Dendritic cell treated with granulocyte-macrophage colony-stimulating factor and Interleukin-4, amounts not matched to agents 40 ng/mL and 50 ng/mL, for 4 days (primary cell): ENCODE measurements at regions not wholly inside any gene's neighbourhood (a gene's known extent, or its start where the extent isn't known, plus 50 kb on each side); places are given as distances from the start of the nearest gene placed in this dataset.
"Not testable (repeated sequence)": the region's sequence is repeated elsewhere in the genome, so short reads cannot be mapped to it uniquely, and the experiment has no call there.

Experiments used
- H3K27ac Mint-ChIP-seq: one replicate; pipeline ENCODE4 v1.8.0; 2022; ENCODE audit warnings: mild to moderate bottlenecking, mixed read lengths
- H3K27me3 Mint-ChIP-seq: one replicate; pipeline ENCODE4 v1.8.0; 2022; ENCODE audit warnings: mild to moderate bottlenecking, mixed read lengths
- H3K36me3 Mint-ChIP-seq: one replicate; pipeline ENCODE4 v1.8.0; 2022; ENCODE audit warnings: low read depth, mixed read lengths
- H3K4me1 Mint-ChIP-seq: one replicate; pipeline ENCODE4 v1.8.0; 2022; ENCODE audit warnings: low read depth, mixed read lengths
- H3K4me3 Mint-ChIP-seq: one replicate; pipeline ENCODE4 v1.8.0; 2022; ENCODE audit warnings: mild to moderate bottlenecking, moderate library complexity, mixed read lengths
- H3K9me3 Mint-ChIP-seq: one replicate; pipeline ENCODE4 v1.8.0; 2022; ENCODE audit warnings: mixed read lengths
- intact Hi-C: fragments of 100-400 bp; cut with micrococcal nuclease; formaldehyde crosslinking; loops from one replicate; pipeline ENCODE4 v1.15.0; 2022

- H3K4me1 Mint-ChIP-seq: no peaks in the 10 kb centered on the region
- no peaks in the 10 kb centered on the region for H3K36me3 Mint-ChIP-seq
- H3K27me3 Mint-ChIP-seq: no peaks in the 10 kb centered on the region
- intact Hi-C loops: no loop called here
- H3K9me3 Mint-ChIP-seq: peaks cover 41% of the 10 kb centered on the region
- no peak overlapping the region for H3K4me3 Mint-ChIP-seq
- no peak overlapping the region for H3K27ac Mint-ChIP-seq
These were observed 117.2 kb upstream of the LRRC3B start for GRCh38 chr3:26505399-26505798.

GRCh38 chr3:26514445-26515029, 108.0 kb upstream of the LRRC3B start:
- H3K9me3 Mint-ChIP-seq: peaks cover 46% of the 10 kb centered on the region
- H3K4me1 Mint-ChIP-seq, intact Hi-C loops, H3K27me3 Mint-ChIP-seq, H3K27ac Mint-ChIP-seq, H3K36me3 Mint-ChIP-seq, H3K4me3 Mint-ChIP-seq: not testable (repeated sequence)

GRCh38 chr3:26515351-26515750, 107.2 kb upstream of the LRRC3B start:
- Mint-ChIP-seq H3K4me3 (no peak overlapping the region), H3K27me3 (no peaks in the 10 kb centered on the region), H3K27ac (no peak overlapping the region), H3K36me3 (no peaks in the 10 kb centered on the region), H3K9me3 (peaks cover 52% of the 10 kb centered on the region), H3K4me1 (no peaks in the 10 kb centered on the region)
- intact Hi-C loops: no loop called here

GRCh38 chr3:26521261-26521660, 101.3 kb upstream of the LRRC3B start:
- peaks cover 87% of the 10 kb centered on the region for H3K9me3 Mint-ChIP-seq
- H3K36me3 Mint-ChIP-seq: no peaks in the 10 kb centered on the region
- intact Hi-C loops: no loop called here
- no peak overlapping the region for H3K27ac Mint-ChIP-seq
- no peaks in the 10 kb centered on the region for H3K4me1 Mint-ChIP-seq
- no peaks in the 10 kb centered on the region for H3K27me3 Mint-ChIP-seq
- H3K4me3 Mint-ChIP-seq: no peak overlapping the region

GRCh38 chr3:26522919-26523318, 99.7 kb upstream of the LRRC3B start:
- no peaks in the 10 kb centered on the region for H3K36me3 Mint-ChIP-seq
- no peaks in the 10 kb centered on the region for H3K4me1 Mint-ChIP-seq
- H3K27ac Mint-ChIP-seq: no peak overlapping the region
- peaks cover 78% of the 10 kb centered on the region for H3K9me3 Mint-ChIP-seq
- intact Hi-C loops: no loop called here
- no peaks in the 10 kb centered on the region for H3K27me3 Mint-ChIP-seq
- H3K4me3 Mint-ChIP-seq: no peak overlapping the region

- Mint-ChIP-seq H3K4me3 (no peak overlapping the region), H3K27ac (no peak overlapping the region), H3K36me3 (no peaks in the 10 kb centered on the region), H3K9me3 (peaks cover 75% of the 10 kb centered on the region), H3K4me1 (no peaks in the 10 kb centered on the region), H3K27me3 (no peaks in the 10 kb centered on the region)
- intact Hi-C loops: no loop called here
These were observed 97.6 kb upstream of the LRRC3B start for GRCh38 chr3:26525013-26525412.

GRCh38 chr3:26535151-26535550, 87.4 kb upstream of the LRRC3B start:
- intact Hi-C loops: no loop called here
- Mint-ChIP-seq H3K4me1 (no peaks in the 10 kb centered on the region), H3K27ac (no peak overlapping the region), H3K9me3 (peaks cover 59% of the 10 kb centered on the region), H3K4me3 (no peak overlapping the region), H3K36me3 (no peaks in the 10 kb centered on the region), H3K27me3 (no peaks in the 10 kb centered on the region)

- Mint-ChIP-seq H3K9me3 (peaks cover 57% of the 10 kb centered on the region), H3K4me3 (no peak overlapping the region), H3K27ac (no peak overlapping the region), H3K4me1 (no peaks in the 10 kb centered on the region), H3K27me3 (no peaks in the 10 kb centered on the region), H3K36me3 (no peaks in the 10 kb centered on the region)
- intact Hi-C loops: no loop called here
These were observed 85.6 kb upstream of the LRRC3B start for GRCh38 chr3:26536955-26537354.

- Mint-ChIP-seq H3K27ac (no peak overlapping the region), H3K4me3 (no peak overlapping the region), H3K27me3 (no peaks in the 10 kb centered on the region), H3K4me1 (no peaks in the 10 kb centered on the region), H3K9me3 (peaks cover 21% of the 10 kb centered on the region), H3K36me3 (no peaks in the 10 kb centered on the region)
- intact Hi-C loops: no loop called here
These were observed 72.2 kb upstream of the LRRC3B start for GRCh38 chr3:26550413-26550812.

- no peaks in the 10 kb centered on the region for H3K27me3 Mint-ChIP-seq
- intact Hi-C loops: no loop called here
These were observed 65.9 kb upstream of the LRRC3B start for GRCh38 chr3:26556637-26557036.

GRCh38 chr3:26558257-26558656, 64.3 kb upstream of the LRRC3B start:
- Mint-ChIP-seq H3K36me3 (no peaks in the 10 kb centered on the region), H3K4me1 (no peaks in the 10 kb centered on the region), H3K27me3 (no peaks in the 10 kb centered on the region), H3K9me3 (peaks cover 8% of the 10 kb centered on the region), H3K4me3 (no peak overlapping the region), H3K27ac (no peak overlapping the region)
- intact Hi-C loops: no loop called here

More at GRCh38 chr3:26556637-26557036, 65.9 kb upstream of the LRRC3B start:
- no peak overlapping the region for H3K4me3 Mint-ChIP-seq
- peaks cover 9% of the 10 kb centered on the region for H3K9me3 Mint-ChIP-seq
- H3K4me1 Mint-ChIP-seq: no peaks in the 10 kb centered on the region
- H3K27ac Mint-ChIP-seq: no peak overlapping the region
- H3K36me3 Mint-ChIP-seq: no peaks in the 10 kb centered on the region

GRCh38 chr3:26559227-26559626, 63.3 kb upstream of the LRRC3B start:
- H3K4me1 Mint-ChIP-seq: no peaks in the 10 kb centered on the region
- H3K27ac Mint-ChIP-seq: no peak overlapping the region
- H3K36me3 Mint-ChIP-seq: no peaks in the 10 kb centered on the region
- no peaks in the 10 kb centered on the region for H3K27me3 Mint-ChIP-seq
- intact Hi-C loops: no loop called here
- H3K9me3 Mint-ChIP-seq: no peaks in the 10 kb centered on the region
- no peak overlapping the region for H3K4me3 Mint-ChIP-seq

- H3K27me3 Mint-ChIP-seq: no peaks in the 10 kb centered on the region
These were observed 62.5 kb upstream of the LRRC3B start for GRCh38 chr3:26560081-26560480.

GRCh38 chr3:26562021-26562768, 60.4 kb upstream of the LRRC3B start:
- intact Hi-C loops: no loop called here
- H3K4me3 Mint-ChIP-seq: no peak overlapping the region
- no peaks in the 10 kb centered on the region for H3K4me1 Mint-ChIP-seq
- H3K27me3 Mint-ChIP-seq: no peaks in the 10 kb centered on the region
- H3K9me3 Mint-ChIP-seq: peaks cover 6% of the 10 kb centered on the region
- no peak overlapping the region for H3K27ac Mint-ChIP-seq
- no peaks in the 10 kb centered on the region for H3K36me3 Mint-ChIP-seq

More at GRCh38 chr3:26560081-26560480, 62.5 kb upstream of the LRRC3B start:
- intact Hi-C loops: no loop called here
- no peak overlapping the region for H3K27ac Mint-ChIP-seq
- no peak overlapping the region for H3K4me3 Mint-ChIP-seq
- no peaks in the 10 kb centered on the region for H3K4me1 Mint-ChIP-seq
- H3K9me3 Mint-ChIP-seq: no peaks in the 10 kb centered on the region
- no peaks in the 10 kb centered on the region for H3K36me3 Mint-ChIP-seq
